AG04449 (cell line): ENCODE measurements at regions not wholly inside any gene's neighbourhood (a gene's known extent, or its start where the extent isn't known, plus 50 kb on each side); places are given as distances from the start of the nearest gene placed in this dataset.

ENCODE experiments used
- CTCF ChIA-PET: fragments of 350-600 bp; formaldehyde crosslinking; extraction: SDS; loops from one replicate; lab custom pipeline; 2021; ENCODE audit warnings: antibody characterized with exemption; lab: Yijun Ruan, JAX
- POLR2A ChIA-PET: fragments of 400-600, 350-600 bp; formaldehyde crosslinking; extraction: SDS; loops from one replicate; lab custom pipeline; 2020; ENCODE audit warnings: antibody characterized with exemption, inconsistent platforms; lab: Yijun Ruan, JAX
- DNase-seq: peaks from one replicate; pipeline ENCODE4 v3.0.0-alpha.2; 2010; ENCODE audit warnings: low read depth, low spot score
- H3K4me3 ChIP-seq: 2 replicates; pipeline ENCODE4 v1.5.1; 2011; ENCODE audit warnings: low read depth, mild to moderate bottlenecking, control low read depth, low read length
- TF ChIP-seq, protein P1 (sequence below): IDR thresholded peaks from one replicate; pipeline ENCODE4 v1.5.1; 2011; ENCODE audit warnings: mild to moderate bottlenecking, moderate library complexity, low read length, control low read depth, inconsistent platforms; ENCODE audit not compliant: insufficient read depth; ENCODE audit errors: missing control alignments

DNA sequence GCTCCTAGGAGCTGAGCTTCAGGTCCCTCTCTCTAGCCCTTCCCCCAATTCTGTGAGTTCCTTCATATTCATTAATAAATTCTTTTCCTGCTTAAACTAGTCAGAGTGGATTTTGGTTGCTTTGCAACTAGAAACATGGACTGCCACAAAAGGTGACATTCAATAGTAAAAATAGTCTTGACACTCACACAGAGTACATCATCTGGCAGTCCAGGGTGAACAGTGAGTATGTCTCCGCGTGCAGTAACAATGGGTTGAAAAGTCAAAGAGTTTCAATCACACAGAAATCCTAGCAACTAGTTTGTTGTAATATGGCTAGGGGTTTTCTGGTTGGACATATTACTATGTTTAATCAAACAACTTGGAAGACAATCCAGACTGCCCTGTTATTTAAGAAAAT is 168.8 kb upstream of the TBX20 start:
- TF ChIP-seq, protein P1, sequence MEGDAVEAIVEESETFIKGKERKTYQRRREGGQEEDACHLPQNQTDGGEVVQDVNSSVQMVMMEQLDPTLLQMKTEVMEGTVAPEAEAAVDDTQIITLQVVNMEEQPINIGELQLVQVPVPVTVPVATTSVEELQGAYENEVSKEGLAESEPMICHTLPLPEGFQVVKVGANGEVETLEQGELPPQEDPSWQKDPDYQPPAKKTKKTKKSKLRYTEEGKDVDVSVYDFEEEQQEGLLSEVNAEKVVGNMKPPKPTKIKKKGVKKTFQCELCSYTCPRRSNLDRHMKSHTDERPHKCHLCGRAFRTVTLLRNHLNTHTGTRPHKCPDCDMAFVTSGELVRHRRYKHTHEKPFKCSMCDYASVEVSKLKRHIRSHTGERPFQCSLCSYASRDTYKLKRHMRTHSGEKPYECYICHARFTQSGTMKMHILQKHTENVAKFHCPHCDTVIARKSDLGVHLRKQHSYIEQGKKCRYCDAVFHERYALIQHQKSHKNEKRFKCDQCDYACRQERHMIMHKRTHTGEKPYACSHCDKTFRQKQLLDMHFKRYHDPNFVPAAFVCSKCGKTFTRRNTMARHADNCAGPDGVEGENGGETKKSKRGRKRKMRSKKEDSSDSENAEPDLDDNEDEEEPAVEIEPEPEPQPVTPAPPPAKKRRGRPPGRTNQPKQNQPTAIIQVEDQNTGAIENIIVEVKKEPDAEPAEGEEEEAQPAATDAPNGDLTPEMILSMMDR = no peak
- ChIA-PET CTCF (interaction anchor here (1.1 to 6.9 kb wide), 3 partner anchors 9 to 202 kb away, joined by 3 to 60 read pairs (median 3); no protein-coding TSS in a partner anchor), POLR2A (no interaction called here)
- H3K4me3 ChIP-seq = no peak overlapping the region
- DNase-seq = no peak

DNA sequence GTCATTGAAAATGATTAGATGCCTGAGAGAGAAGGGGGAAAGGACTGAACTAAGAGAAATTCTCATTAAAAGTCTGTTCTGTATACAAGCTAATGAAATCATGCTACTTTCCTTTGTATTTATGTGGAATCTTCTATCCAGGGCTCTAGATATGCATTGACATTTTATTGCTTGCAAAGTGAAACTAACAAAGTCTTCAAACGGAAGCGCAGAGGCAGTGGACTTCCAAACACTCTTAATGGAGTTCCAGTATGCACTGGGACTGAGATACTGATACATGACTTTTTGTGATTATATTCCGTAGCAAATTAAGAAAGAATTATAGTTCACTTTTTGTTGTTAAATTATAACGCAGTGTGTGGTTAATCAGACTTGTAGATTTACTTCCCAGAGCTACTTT is 166.8 kb upstream of the TBX20 start:
- no peak for DNase-seq
- TF ChIP-seq, protein P1 = no peak
- ChIA-PET CTCF (interaction anchor here (0.8 to 2.5 kb wide), 2 partner anchors 99 to 203 kb away, joined by 5 to 8 read pairs; no protein-coding TSS in a partner anchor), POLR2A (no interaction called here)
- no peak overlapping the region for H3K4me3 ChIP-seq

DNA sequence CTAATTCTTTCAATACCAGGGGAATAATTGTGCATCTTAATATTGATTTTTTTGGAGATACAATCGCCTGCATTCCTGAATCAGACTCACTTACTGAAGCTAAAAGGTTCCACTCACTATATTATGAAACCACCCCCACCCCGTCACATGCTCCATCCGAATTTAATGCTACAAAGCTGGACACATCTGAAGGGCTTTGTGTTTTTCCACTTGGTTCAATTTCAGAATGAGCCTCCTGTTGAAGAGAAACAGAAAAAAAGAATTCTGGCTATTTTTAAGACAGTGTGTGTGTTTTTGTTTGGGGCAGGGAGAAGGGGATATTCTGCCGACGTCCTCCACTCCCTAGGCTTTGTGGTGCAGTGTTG is 165.5 kb upstream of the TBX20 start:
- TF ChIP-seq, protein P1 = no peak
- POLR2A ChIA-PET = no interaction called here

DNA sequence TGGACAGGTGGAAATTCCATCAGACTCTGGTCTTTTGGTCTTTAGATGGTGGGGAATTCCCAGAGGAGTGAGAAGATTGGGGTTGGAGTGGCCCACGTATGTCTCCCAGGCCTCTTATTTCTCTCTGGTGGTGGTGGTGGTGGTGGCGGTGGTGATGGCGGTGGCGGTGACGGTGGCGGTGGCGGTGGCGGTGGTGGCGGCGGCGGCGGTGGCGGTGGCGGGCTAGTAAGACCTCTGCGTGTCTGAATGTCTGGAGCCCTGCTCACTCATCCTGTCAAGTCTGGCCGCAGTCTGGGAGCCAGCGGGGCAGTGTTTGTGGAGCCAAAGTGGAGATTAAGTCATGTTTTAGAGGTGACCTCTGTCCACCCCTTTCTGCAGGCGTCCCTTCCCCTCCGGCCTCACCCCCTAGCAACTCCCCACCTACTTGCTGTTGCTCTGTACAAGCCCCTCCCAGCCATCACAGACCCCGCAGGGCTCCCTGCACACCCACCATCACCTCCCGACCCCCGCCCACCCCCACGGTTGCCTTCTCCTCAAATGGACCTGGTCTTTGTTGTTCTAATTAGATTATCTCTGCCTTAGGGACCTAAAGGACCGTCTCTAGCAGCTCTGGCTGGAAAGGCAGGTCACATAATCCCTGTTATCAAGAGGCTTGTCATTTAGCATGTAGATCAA is 165.0 kb upstream of the TBX20 start:
- no peak for DNase-seq
- TF ChIP-seq, protein P1 = no peak
- H3K4me3 ChIP-seq = no peak overlapping the region
- ChIA-PET POLR2A (no interaction called here), CTCF (no interaction called here)

More for the DNA sequence above, 165.5 kb upstream of the TBX20 start:
- H3K4me3 ChIP-seq = no peak overlapping the region
- DNase-seq = no peak
- CTCF ChIA-PET = no interaction called here

DNA sequence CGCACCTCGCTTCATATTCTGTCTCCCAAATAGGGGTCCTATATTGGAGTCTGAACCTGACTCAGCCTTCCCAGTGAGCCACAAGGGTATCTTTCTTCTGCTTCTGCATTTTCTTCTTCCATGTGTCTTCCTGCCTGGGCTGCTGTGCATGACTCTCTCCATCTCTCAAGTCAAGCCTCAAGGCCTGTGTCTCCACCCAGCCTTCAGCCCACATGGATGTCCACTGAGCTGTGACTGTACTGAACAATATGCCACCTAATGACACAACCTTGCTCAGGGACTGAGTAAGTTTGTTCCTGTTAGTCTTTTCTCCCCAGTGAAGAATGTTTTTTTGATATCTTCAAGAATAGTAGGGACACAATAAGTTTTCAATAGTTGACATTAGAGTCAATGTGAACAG is 162.7 kb upstream of the TBX20 start:
- no peak for DNase-seq
- POLR2A ChIA-PET = no interaction called here
- CTCF ChIA-PET = no interaction called here
- no peak overlapping the region for H3K4me3 ChIP-seq
- TF ChIP-seq, protein P1 = no peak

DNA sequence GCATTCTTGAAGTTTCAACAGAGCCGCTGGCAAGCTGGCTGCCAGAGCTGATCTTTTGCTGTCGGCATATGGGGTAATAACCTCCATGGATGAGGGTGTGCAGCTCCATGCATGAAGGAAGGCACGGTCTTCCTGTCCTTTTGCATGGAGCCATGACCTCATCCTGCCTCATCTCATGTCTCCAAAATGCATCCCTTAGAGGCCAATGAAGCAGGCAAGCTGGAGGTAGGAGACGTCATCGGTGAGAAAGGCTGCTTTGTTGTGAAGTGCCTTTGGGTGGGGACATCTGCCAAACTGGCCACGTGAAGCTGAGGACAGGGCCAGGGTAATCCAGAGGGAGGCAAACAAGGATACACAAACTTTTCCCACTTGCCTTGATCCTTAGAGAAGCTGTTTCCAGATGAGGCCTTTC is 161.5 kb upstream of the TBX20 start:
- no peak for DNase-seq
- ChIA-PET CTCF (interaction anchor here (0.8 to 1.0 kb wide), 2 partner anchors 10 to 208 kb away, joined by 5 to 7 read pairs; no protein-coding TSS in a partner anchor), POLR2A (no interaction called here)
- TF ChIP-seq, protein P1 = no peak
- H3K4me3 ChIP-seq = no peak overlapping the region
